ENCODE measurements at regions not wholly inside any gene's neighbourhood (a gene's known extent, or its start where the extent isn't known, plus 50 kb on each side); places are given as distances from the start of the nearest gene placed in this dataset.

DNA sequence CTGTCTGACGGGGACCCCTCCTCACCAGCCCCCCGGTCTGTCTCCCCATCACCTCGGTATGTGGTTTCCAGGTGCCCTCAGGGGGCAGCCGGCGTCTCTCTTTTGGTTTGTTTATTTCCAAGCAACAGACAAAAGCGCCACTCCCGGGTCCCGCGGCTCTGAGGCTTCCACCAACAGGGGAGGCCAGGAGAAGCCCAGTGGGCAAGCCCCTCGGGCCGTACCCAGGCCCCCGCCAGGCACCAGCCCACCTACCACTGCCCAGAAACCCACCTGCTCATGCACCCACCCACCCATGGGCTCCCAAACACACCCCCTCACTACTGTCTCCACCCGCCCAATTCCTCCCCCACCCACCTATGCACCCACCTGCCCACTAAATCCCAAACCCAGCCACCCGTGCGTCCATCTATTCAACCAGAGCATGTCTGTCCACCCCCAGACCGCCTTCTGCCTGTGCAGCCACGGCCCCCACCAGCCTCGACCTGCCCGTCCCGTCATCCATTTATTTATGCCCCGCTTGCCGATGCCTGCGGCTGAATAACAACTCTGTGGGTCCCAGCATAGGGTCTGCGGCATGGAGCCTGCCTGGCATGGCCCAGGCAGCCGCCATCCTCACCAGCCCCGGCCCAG, 129.8 kb downstream of the FAM53A start:
- TF ChIP-seq, protein P1, sequence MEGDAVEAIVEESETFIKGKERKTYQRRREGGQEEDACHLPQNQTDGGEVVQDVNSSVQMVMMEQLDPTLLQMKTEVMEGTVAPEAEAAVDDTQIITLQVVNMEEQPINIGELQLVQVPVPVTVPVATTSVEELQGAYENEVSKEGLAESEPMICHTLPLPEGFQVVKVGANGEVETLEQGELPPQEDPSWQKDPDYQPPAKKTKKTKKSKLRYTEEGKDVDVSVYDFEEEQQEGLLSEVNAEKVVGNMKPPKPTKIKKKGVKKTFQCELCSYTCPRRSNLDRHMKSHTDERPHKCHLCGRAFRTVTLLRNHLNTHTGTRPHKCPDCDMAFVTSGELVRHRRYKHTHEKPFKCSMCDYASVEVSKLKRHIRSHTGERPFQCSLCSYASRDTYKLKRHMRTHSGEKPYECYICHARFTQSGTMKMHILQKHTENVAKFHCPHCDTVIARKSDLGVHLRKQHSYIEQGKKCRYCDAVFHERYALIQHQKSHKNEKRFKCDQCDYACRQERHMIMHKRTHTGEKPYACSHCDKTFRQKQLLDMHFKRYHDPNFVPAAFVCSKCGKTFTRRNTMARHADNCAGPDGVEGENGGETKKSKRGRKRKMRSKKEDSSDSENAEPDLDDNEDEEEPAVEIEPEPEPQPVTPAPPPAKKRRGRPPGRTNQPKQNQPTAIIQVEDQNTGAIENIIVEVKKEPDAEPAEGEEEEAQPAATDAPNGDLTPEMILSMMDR (IDR thresholded peaks at IDR 0.05): no peak
- no peak for TF ChIP-seq EP300 (IDR thresholded peaks at IDR 0.05)
